GM12873 (cell line): ENCODE measurements at regions not wholly inside any gene's neighbourhood (a gene's known extent, or its start where the extent isn't known, plus 50 kb on each side); places are given as distances from the start of the nearest gene placed in this dataset.

Source experiments
- CTCF ChIP-seq: IDR thresholded peaks from 2 replicates; pipeline ENCODE4 v1.5.1; 2012; ENCODE audit warnings: low read depth, mild to moderate bottlenecking, moderate library complexity, low read length, control low read depth; ENCODE audit not compliant: insufficient read depth; ENCODE audit errors: missing control alignments

GRCh38 chr6:71534921-71535320 is 246.3 kb downstream of the OGFRL1 start:
- no peak for TF ChIP-seq CTCF

- no peak for TF ChIP-seq CTCF
These were observed 249.1 kb downstream of the OGFRL1 start for GRCh38 chr6:71537717-71538116.

- TF ChIP-seq CTCF, result no peak
These were observed 255.4 kb downstream of the OGFRL1 start for GRCh38 chr6:71544028-71544427.

- TF ChIP-seq CTCF, result no peak
These were observed 256.3 kb downstream of the OGFRL1 start for GRCh38 chr6:71544906-71545305.

GRCh38 chr6:71545905-71546304 is 257.3 kb downstream of the OGFRL1 start:
- TF ChIP-seq CTCF, result no peak

- TF ChIP-seq CTCF, result no peak
These were observed 263.2 kb downstream of the OGFRL1 start for GRCh38 chr6:71551798-71552197.

- TF ChIP-seq CTCF, result no peak
These were observed 267.5 kb downstream of the OGFRL1 start for GRCh38 chr6:71556141-71556540.

GRCh38 chr6:71558974-71559373 is 270.4 kb downstream of the OGFRL1 start:
- no peak for TF ChIP-seq CTCF
